HCT116 (cell line): ENCODE measurements at regions not wholly inside any gene's neighbourhood (a gene's known extent, or its start where the extent isn't known, plus 50 kb on each side); places are given as distances from the start of the nearest gene placed in this dataset.

Source experiments
- ATAC-seq: fragments of 200-7000 bp; cut with Tn5 transposase; 2 replicates; pipeline ENCODE4 v1.9.1; 2020; ENCODE audit warnings: mild to moderate bottlenecking, moderate library complexity
- BruUV-seq: library from RNA; stranded (reverse); fragments of 400-500 nt; replicated peaks from 2 replicates; lab custom pipeline; 2021; lab: Mats Ljungman, UMichigan
- CTCF ChIA-PET: fragments of 300-600 bp; sonication (Branson Sonifier 250); formaldehyde crosslinking; loops from one replicate; lab custom pipeline; 2021; ENCODE audit warnings: antibody characterized with exemption; lab: Charles Lee
- POLR2A ChIA-PET: fragments of 300-600, 350-600 bp; sonication (Branson Sonifier 250); formaldehyde crosslinking; loops from one replicate; lab custom pipeline; 2021; ENCODE audit warnings: antibody characterized with exemption; lab: Charles Lee
- RAD21 ChIA-PET, 2 experiments: fragments of 300-600 bp; sonication (Branson Sonifier 250); formaldehyde crosslinking; loops; one replicate each; lab custom pipeline; 2023; ENCODE audit warnings: low total read pairs in 2 of 2; ENCODE audit not compliant: uncharacterized antibody in 2 of 2, unreplicated experiment in 2 of 2, low non-redundant PET in 1 of 2; lab: Charles Lee
- DNase-seq: peaks from one replicate; pipeline ENCODE4 v3.0.0-alpha.2; 2010; ENCODE audit warnings: low read depth, low spot score
- H2AFZ ChIP-seq: fragments of 200-600 bp; shearing (Covaris generic), sonication (generic); 2 replicates; pipeline ENCODE4 v1.6.1; 2017; ENCODE audit warnings: low read depth, mixed run types, mixed read lengths, antibody characterized with exemption, low read length; ENCODE audit not compliant: poor library complexity, severe bottlenecking
- H3K27ac ChIP-seq: 2 replicates; pipeline ENCODE4 v1.5.1; 2012; ENCODE audit warnings: low read depth, low read length
- H3K27me3 ChIP-seq: fragments of 200-600 bp; sonication (generic); 2 replicates; pipeline ENCODE4 v1.6.1; 2016; ENCODE audit warnings: mixed run types, low read length, mixed read lengths; ENCODE audit not compliant: insufficient read depth
- H3K36me3 ChIP-seq, 2 experiments: fragments of 200-500 bp in 1 of 2; fragments of 200-600 bp in 1 of 2; sonication (Bioruptor generic) in 1 of 2; sonication (generic) in 1 of 2; 2 replicates each; pipeline versions ENCODE4 v1.5.1 to v1.6.1; 2014 to 2016; ENCODE audit warnings: low read length in 2 of 2, inconsistent platforms in 1 of 2, mixed read lengths in 1 of 2, mixed run types in 1 of 2; ENCODE audit not compliant: insufficient read depth in 2 of 2, control insufficient read depth in 1 of 2
- H3K4me1 ChIP-seq, 2 experiments: fragments of 200-600 bp in 1 of 2; sonication (generic) in 1 of 2; 2 replicates each; pipeline versions ENCODE4 v1.5.1 to v1.6.1; 2012 to 2017; ENCODE audit warnings: low read length in 2 of 2, inconsistent platforms in 1 of 2, mild to moderate bottlenecking in 1 of 2, mixed read lengths in 1 of 2, mixed run types in 1 of 2, moderate library complexity in 1 of 2; ENCODE audit not compliant: insufficient read depth in 2 of 2, control insufficient read depth in 1 of 2
- H3K4me2 ChIP-seq: fragments of 200-600 bp; sonication (generic); 2 replicates; pipeline ENCODE4 v1.6.1; 2017; ENCODE audit warnings: mixed run types, low read length, mixed read lengths
- H3K4me3 ChIP-seq, 2 experiments: fragments of 200-600 bp in 1 of 2; sonication (generic) in 1 of 2; replicated peaks in 1 of 2; 2 replicates each; pipeline ENCODE4 v1.5.1; 2011 to 2016; ENCODE audit warnings: low read length in 2 of 2, control low read depth in 1 of 2, low read depth in 1 of 2, mild to moderate bottlenecking in 1 of 2, mixed read lengths in 1 of 2, mixed run types in 1 of 2
- H3K79me2 ChIP-seq: fragments of 200-600 bp; sonication (generic); 2 replicates; pipeline ENCODE4 v1.6.1; 2017; ENCODE audit warnings: mild to moderate bottlenecking, mixed run types, low read length, moderate library complexity, mixed read lengths; ENCODE audit not compliant: insufficient read depth
- H3K9ac ChIP-seq: fragments of 200-600 bp; sonication (generic); 2 replicates; pipeline ENCODE4 v1.6.1; 2016; ENCODE audit warnings: low read length, mixed read lengths
- H3K9me2 ChIP-seq: fragments of 200-600 bp; sonication (generic), shearing (Covaris generic); 2 replicates; pipeline ENCODE4 v1.6.1; 2017; ENCODE audit warnings: mixed run types, mild to moderate bottlenecking, moderate library complexity; ENCODE audit not compliant: insufficient read depth
- H3K9me3 ChIP-seq, 2 experiments: fragments of 200-500 bp in 1 of 2; fragments of 200-600 bp in 1 of 2; sonication (Bioruptor generic) in 1 of 2; sonication (generic) in 1 of 2; 2 replicates each; pipeline ENCODE4 v1.6.1; 2014 to 2017; ENCODE audit warnings: low read length in 2 of 2, mixed read lengths in 2 of 2, inconsistent platforms in 1 of 2, low read depth in 1 of 2, mild to moderate bottlenecking in 1 of 2, mixed run types in 1 of 2, moderate library complexity in 1 of 2; ENCODE audit not compliant: control insufficient read depth in 1 of 2, insufficient read depth in 1 of 2
- H4K20me1 ChIP-seq: fragments of 200-600 bp; sonication (generic), shearing (Covaris generic); 2 replicates; pipeline ENCODE4 v1.6.1; 2017; ENCODE audit warnings: mixed run types, mild to moderate bottlenecking, moderate library complexity; ENCODE audit not compliant: insufficient read depth
- CBX3 ChIP-seq: IDR thresholded peaks from 2 replicates; pipeline ENCODE4 v1.6.1; 2012; ENCODE audit warnings: low read depth
- CEBPB ChIP-seq: IDR thresholded peaks from 2 replicates; pipeline ENCODE4 v1.6.1; 2012; ENCODE audit warnings: low read depth
- ELF1 ChIP-seq: IDR thresholded peaks from 2 replicates; pipeline ENCODE4 v1.6.1; 2012; ENCODE audit warnings: low read depth, borderline replicate concordance
- EZH2 ChIP-seq: fragments of 200-600 bp; sonication (generic); IDR thresholded peaks from 2 replicates; pipeline ENCODE4 v1.6.1; 2017; ENCODE audit warnings: antibody characterized with exemption, mixed run types
- EZH2phosphoT487 ChIP-seq: fragments of 200-600 bp; IDR thresholded peaks from 2 replicates; pipeline ENCODE4 v1.6.1; 2018; ENCODE audit warnings: antibody characterized with exemption, borderline replicate concordance
- FOSL1 ChIP-seq: IDR thresholded peaks from 2 replicates; pipeline ENCODE4 v1.6.1; 2012; ENCODE audit warnings: low read depth
- JUND ChIP-seq: IDR thresholded peaks from 2 replicates; pipeline ENCODE4 v1.6.1; 2012
- POLR2AphosphoS5 ChIP-seq: IDR thresholded peaks from 2 replicates; pipeline ENCODE4 v1.6.1; 2011; ENCODE audit warnings: mild to moderate bottlenecking, low read depth, low read length, moderate library complexity
- RAD21 ChIP-seq: IDR thresholded peaks from 2 replicates; pipeline ENCODE4 v1.6.1; 2012; ENCODE audit warnings: low read depth, mild to moderate bottlenecking
- SP1 ChIP-seq: IDR thresholded peaks from 2 replicates; pipeline ENCODE4 v1.6.1; 2012; ENCODE audit warnings: low read depth
- TCF7L2 ChIP-seq: IDR thresholded peaks from 2 replicates; pipeline ENCODE4 v1.7.0; 2011; ENCODE audit warnings: borderline replicate concordance, inconsistent platforms; ENCODE audit not compliant: insufficient read depth, insufficient read length; ENCODE audit errors: extremely low read depth
- YY1 ChIP-seq: IDR thresholded peaks from 2 replicates; pipeline ENCODE4 v1.6.1; 2011; ENCODE audit warnings: low read length, low read depth, moderate library complexity, mild to moderate bottlenecking; ENCODE audit not compliant: insufficient replicate concordance; ENCODE audit errors: extremely low read depth
- ZFX ChIP-seq: fragments of 450-650 bp; IDR thresholded peaks from 2 replicates; pipeline ENCODE4 v1.6.1; 2017
- intact Hi-C: fragments of 100-400 bp; cut with micrococcal nuclease; formaldehyde crosslinking; loops from 2 replicates; pipeline ENCODE4 v1.10.0; 2022
- TF ChIP-seq, protein P1 (sequence below): IDR thresholded peaks from 2 replicates; pipeline ENCODE4 v1.6.1; 2012
- TF ChIP-seq, protein P2 (sequence below), 3 experiments: fragments of 200-600 bp in 1 of 3; sonication (generic) in 1 of 3; IDR thresholded peaks in 2 of 3; conservative IDR thresholded peaks in 1 of 3; 2 replicates each; pipeline ENCODE4 v1.5.1; 2012 to 2017; ENCODE audit warnings: low read depth in 2 of 3, low read length in 2 of 3, antibody characterized with exemption in 1 of 3, borderline replicate concordance in 1 of 3, control low read depth in 1 of 3, mild to moderate bottlenecking in 1 of 3, mixed read lengths in 1 of 3, mixed run types in 1 of 3, moderate library complexity in 1 of 3; ENCODE audit not compliant: insufficient read depth in 1 of 3
- TF ChIP-seq, protein P3 (sequence below): IDR thresholded peaks from 2 replicates; pipeline ENCODE4 v1.6.1; 2011; ENCODE audit warnings: mild to moderate bottlenecking, low read length, moderate library complexity; ENCODE audit not compliant: insufficient replicate concordance; ENCODE audit errors: extremely low read depth

DNA sequence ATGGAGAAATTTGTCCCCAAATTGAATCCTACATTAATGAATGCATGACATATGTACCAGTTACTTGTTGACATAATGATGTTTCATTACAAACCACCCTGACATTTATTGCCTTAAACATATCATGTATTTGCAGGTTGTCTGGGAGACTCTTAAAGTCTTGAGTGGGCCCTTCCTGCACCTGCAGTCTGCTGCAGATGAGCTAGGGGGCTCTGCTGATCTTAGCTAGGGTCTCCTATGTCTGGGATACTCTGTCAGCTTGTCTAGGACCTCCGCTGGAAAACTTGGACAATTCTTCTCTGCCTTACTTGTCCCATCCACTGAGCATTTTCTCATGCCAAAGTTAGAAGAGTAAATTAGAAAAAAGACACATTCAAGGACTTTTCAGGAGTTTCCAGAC, 581.6 kb downstream of the HAO1 start:
- Histone ChIP-seq H3K4me1 (no peaks in the 10 kb centered on the region), H3K9me3 (peaks cover 0 to 22% of the 10 kb centered on the region in 2 experiments; a peak in 2 of 4 replicates), H3K27ac (no peak overlapping the region), H3K4me3 (no peak overlapping the region), H3K79me2 (no peaks in the 10 kb centered on the region), H3K27me3 (no peaks in the 10 kb centered on the region), H3K4me2 (no peak overlapping the region), H3K36me3 (no peaks in the 10 kb centered on the region), H2AFZ (no peak overlapping the region), H3K9ac (no peak overlapping the region), H3K9me2 (no peaks in the 10 kb centered on the region), H4K20me1 (no peaks in the 10 kb centered on the region)
- TF ChIP-seq EZH2 (no peak), TCF7L2 (no peak), SP1 (no peak), ELF1 (no peak), CEBPB (no peak), EZH2phosphoT487 (no peak), CBX3 (no peak), JUND (no peak), YY1 (no peak), FOSL1 (no peak), POLR2AphosphoS5 (no peak), RAD21 (no peak)
- TF ChIP-seq, protein P1, sequence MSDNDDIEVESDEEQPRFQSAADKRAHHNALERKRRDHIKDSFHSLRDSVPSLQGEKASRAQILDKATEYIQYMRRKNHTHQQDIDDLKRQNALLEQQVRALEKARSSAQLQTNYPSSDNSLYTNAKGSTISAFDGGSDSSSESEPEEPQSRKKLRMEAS: no peak
- ChIA-PET RAD21 (no interaction called here), CTCF (no interaction called here), POLR2A (no interaction called here)
- no peak for ATAC-seq
- BruUV-seq: no TSS peak
- intact Hi-C loops: no loop called here
- no peak for DNase-seq

DNA sequence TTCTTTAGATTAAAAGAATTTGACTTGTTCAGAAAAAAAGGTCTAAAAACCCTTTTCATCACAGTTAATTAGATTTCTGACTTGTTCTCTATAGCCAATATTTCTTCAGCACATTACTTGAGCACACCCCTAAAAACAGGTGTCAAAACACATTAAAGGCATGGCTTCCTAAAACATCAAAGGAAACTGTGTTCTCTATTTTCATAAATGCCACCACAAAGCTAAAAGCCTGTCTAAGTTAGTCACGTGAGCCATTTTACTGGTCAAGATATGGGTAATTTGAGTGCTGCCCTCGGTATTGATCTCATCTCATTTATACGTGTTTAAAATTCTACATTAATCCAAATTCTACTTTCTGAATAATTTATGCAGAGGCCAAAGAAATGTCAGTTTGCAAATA, 580.5 kb downstream of the HAO1 start:
- Histone ChIP-seq H3K27ac (no peak overlapping the region), H3K4me1 (no peaks in the 10 kb centered on the region), H4K20me1 (no peaks in the 10 kb centered on the region), H2AFZ (no peak overlapping the region), H3K36me3 (no peaks in the 10 kb centered on the region), H3K27me3 (no peaks in the 10 kb centered on the region), H3K9me3 (peaks cover 0 to 16% of the 10 kb centered on the region in 2 experiments; a peak in 2 of 4 replicates), H3K4me2 (no peak overlapping the region), H3K9me2 (no peaks in the 10 kb centered on the region), H3K4me3 (no peak overlapping the region), H3K79me2 (no peaks in the 10 kb centered on the region), H3K9ac (no peak overlapping the region)
- intact Hi-C loops: no loop called here
- BruUV-seq: no TSS peak
- RAD21 ChIA-PET: no interaction called here
- TF ChIP-seq, protein P2, sequence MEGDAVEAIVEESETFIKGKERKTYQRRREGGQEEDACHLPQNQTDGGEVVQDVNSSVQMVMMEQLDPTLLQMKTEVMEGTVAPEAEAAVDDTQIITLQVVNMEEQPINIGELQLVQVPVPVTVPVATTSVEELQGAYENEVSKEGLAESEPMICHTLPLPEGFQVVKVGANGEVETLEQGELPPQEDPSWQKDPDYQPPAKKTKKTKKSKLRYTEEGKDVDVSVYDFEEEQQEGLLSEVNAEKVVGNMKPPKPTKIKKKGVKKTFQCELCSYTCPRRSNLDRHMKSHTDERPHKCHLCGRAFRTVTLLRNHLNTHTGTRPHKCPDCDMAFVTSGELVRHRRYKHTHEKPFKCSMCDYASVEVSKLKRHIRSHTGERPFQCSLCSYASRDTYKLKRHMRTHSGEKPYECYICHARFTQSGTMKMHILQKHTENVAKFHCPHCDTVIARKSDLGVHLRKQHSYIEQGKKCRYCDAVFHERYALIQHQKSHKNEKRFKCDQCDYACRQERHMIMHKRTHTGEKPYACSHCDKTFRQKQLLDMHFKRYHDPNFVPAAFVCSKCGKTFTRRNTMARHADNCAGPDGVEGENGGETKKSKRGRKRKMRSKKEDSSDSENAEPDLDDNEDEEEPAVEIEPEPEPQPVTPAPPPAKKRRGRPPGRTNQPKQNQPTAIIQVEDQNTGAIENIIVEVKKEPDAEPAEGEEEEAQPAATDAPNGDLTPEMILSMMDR (IDR thresholded peaks at IDR 0.05 in 2 of 3, conservative IDR thresholded peaks at IDR 0.05 in 1 of 3; ENCODE audit: borderline replicate concordance in 1 of 3, insufficient read depth in 1 of 3, low read depth in 2 of 3, low read length in 2 of 3): no peak
- TF ChIP-seq ZFX (no peak), TCF7L2 (no peak)
- TF ChIP-seq, protein P3, sequence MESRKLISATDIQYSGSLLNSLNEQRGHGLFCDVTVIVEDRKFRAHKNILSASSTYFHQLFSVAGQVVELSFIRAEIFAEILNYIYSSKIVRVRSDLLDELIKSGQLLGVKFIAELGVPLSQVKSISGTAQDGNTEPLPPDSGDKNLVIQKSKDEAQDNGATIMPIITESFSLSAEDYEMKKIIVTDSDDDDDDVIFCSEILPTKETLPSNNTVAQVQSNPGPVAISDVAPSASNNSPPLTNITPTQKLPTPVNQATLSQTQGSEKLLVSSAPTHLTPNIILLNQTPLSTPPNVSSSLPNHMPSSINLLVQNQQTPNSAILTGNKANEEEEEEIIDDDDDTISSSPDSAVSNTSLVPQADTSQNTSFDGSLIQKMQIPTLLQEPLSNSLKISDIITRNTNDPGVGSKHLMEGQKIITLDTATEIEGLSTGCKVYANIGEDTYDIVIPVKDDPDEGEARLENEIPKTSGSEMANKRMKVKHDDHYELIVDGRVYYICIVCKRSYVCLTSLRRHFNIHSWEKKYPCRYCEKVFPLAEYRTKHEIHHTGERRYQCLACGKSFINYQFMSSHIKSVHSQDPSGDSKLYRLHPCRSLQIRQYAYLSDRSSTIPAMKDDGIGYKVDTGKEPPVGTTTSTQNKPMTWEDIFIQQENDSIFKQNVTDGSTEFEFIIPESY: no peak
- ATAC-seq: no peak
- DNase-seq: no peak
- POLR2A ChIA-PET: no interaction called here
- CTCF ChIA-PET: no interaction called here
